HepG2 (cell line): ENCODE measurements at regions not wholly inside any gene's neighbourhood (a gene's known extent, or its start where the extent isn't known, plus 50 kb on each side); places are given as distances from the start of the nearest gene placed in this dataset.

Experiments
- ATAC-seq: fragments of 200-7000 bp; cut with Tn5 transposase; 3 replicates; pipeline ENCODE4 v1.9.1; 2020; ENCODE audit warnings: mild to moderate bottlenecking, moderate library complexity
- BruUV-seq: library from RNA; stranded (reverse); fragments of 400-500 nt; replicated peaks from 2 replicates; lab custom pipeline; 2021; lab: Mats Ljungman, UMichigan
- CTCF ChIA-PET: fragments of 300-600 bp; formaldehyde crosslinking; extraction: SDS; loops from one replicate; lab custom pipeline; 2021; ENCODE audit warnings: low total read pairs, inconsistent platforms, low intra/inter-chr PET ratio; lab: Yijun Ruan, JAX
- POLR2A ChIA-PET: fragments of 350-600 bp; sonication (Branson Sonifier 250); formaldehyde crosslinking; loops from one replicate; lab custom pipeline; 2020; ENCODE audit warnings: antibody characterized with exemption, inconsistent platforms; lab: Yijun Ruan, JAX
- DNase-seq: peaks from one replicate; pipeline ENCODE4 v3.0.0-alpha.2; 2015; ENCODE audit warnings: low spot score
- FAIRE-seq: peaks from 3 replicates; lab custom pipeline; 2011; peaks lifted over from hg19 to GRCh38; lab: Jason Lieb, UNC
- H2AFZ ChIP-seq: one replicate; pipeline ENCODE4 v1.6.1; 2011; ENCODE audit warnings: low read length, inconsistent platforms
- H3K27ac ChIP-seq: fragments of 300-600 bp; 3 replicates; pipeline ENCODE4 v1.8.0; 2011; ENCODE audit warnings: mixed run types, mild to moderate bottlenecking, mixed read lengths, low read length, inconsistent platforms; ENCODE audit not compliant: insufficient read depth; ENCODE audit errors: extremely low read length
- H3K27me3 ChIP-seq, 2 experiments: fragments of 200-600 bp in 1 of 2; 2 replicates in 1 of 2; 3 replicates in 1 of 2; pipeline versions ENCODE4 v1.6.0 to v1.8.0; 2011; ENCODE audit warnings: low read length in 2 of 2, mild to moderate bottlenecking in 2 of 2, moderate library complexity in 2 of 2, inconsistent platforms in 1 of 2; ENCODE audit not compliant: insufficient read depth in 2 of 2, control insufficient read depth in 1 of 2
- H3K36me3 ChIP-seq, 2 experiments: fragments of 200-600 bp in 1 of 2; replicated peaks in 1 of 2; 2 replicates in 1 of 2; 3 replicates in 1 of 2; pipeline versions ENCODE4 v1.5.1 to v1.8.0; 2011; ENCODE audit warnings: low read length in 2 of 2, inconsistent platforms in 1 of 2; ENCODE audit not compliant: insufficient read depth in 2 of 2, control insufficient read depth in 1 of 2
- H3K4me1 ChIP-seq: 2 replicates; pipeline ENCODE4 v1.5.1; 2012; ENCODE audit warnings: low read length, inconsistent platforms; ENCODE audit not compliant: insufficient read depth
- H3K4me2 ChIP-seq: 2 replicates; pipeline ENCODE4 v1.6.0; 2011; ENCODE audit warnings: low read depth, low read length, inconsistent platforms
- H3K4me3 ChIP-seq, 3 experiments: fragments of 200-600 bp in 1 of 3; sonication (generic), shearing (Covaris generic) in 1 of 3; replicated peaks in 1 of 3; 2 replicates each; pipeline ENCODE4 v1.5.1; 2011 to 2016; ENCODE audit warnings: low read length in 3 of 3, inconsistent platforms in 2 of 3, low read depth in 2 of 3, mild to moderate bottlenecking in 2 of 3, control low read depth in 1 of 3, mixed read lengths in 1 of 3; ENCODE audit not compliant: insufficient read depth in 1 of 3
- H3K79me2 ChIP-seq: one replicate; pipeline ENCODE4 v1.6.1; 2011; ENCODE audit warnings: low read length, inconsistent platforms; ENCODE audit not compliant: insufficient read depth
- H3K9ac ChIP-seq: 2 replicates; pipeline ENCODE4 v1.6.0; 2011; ENCODE audit warnings: mild to moderate bottlenecking, low read depth, low read length, inconsistent platforms; ENCODE audit not compliant: insufficient read depth
- H3K9me3 ChIP-seq: 2 replicates; pipeline ENCODE4 v1.5.1; 2012; ENCODE audit warnings: mild to moderate bottlenecking, low read length
- H4K20me1 ChIP-seq: 2 replicates; pipeline ENCODE4 v1.6.0; 2011; ENCODE audit warnings: inconsistent platforms, mild to moderate bottlenecking, low read length, moderate library complexity; ENCODE audit not compliant: insufficient read depth
- KAT7 ChIP-seq: IDR thresholded peaks from 2 replicates; pipeline ENCODE4 v1.6.1; 2018; ENCODE audit warnings: borderline replicate concordance, missing compliant biosample characterization
- MTF1 ChIP-seq: sonication (generic); formaldehyde crosslinking; IDR thresholded peaks from 2 replicates; pipeline ENCODE4 v1.5.0; 2020; ENCODE audit warnings: missing genetic modification reagents
- PHB2 ChIP-seq: fragments of 450-650 bp; IDR thresholded peaks from 2 replicates; pipeline ENCODE4 v1.6.1; 2018; ENCODE audit not compliant: partially characterized antibody
- TGIF2 ChIP-seq: IDR thresholded peaks from 2 replicates; pipeline ENCODE4 v1.6.1; 2016; ENCODE audit warnings: control low read depth, missing compliant biosample characterization
- ZNF777 ChIP-seq: sonication (generic); formaldehyde crosslinking; IDR thresholded peaks from 2 replicates; pipeline ENCODE4 v1.4.0; 2020; ENCODE audit warnings: missing genetic modification reagents
- WGBS: methylation state at CpG from one replicate; pipeline ENCODE4 v1.1.6; 2017; ENCODE audit warnings: low lambda C conversion rate; 5-methylcytosine and 5-hydroxymethylcytosine counted together
- in situ Hi-C: cut with HindIII; loops from 2 replicates; pipeline ENCODE4 v1.10.0; 2017; ENCODE audit warnings: low pct_unique_long_range_greater_than_20kb; ENCODE audit not compliant: extremely low pct_ligation_motif_present
- intact Hi-C: fragments of 100-400 bp; cut with micrococcal nuclease; formaldehyde crosslinking; loops from one replicate; pipeline ENCODE4 v1.10.0; 2022; ENCODE audit not compliant: unreplicated experiment
- TF ChIP-seq, protein P1 (sequence below): sonication (generic); formaldehyde crosslinking; IDR thresholded peaks from 2 replicates; pipeline ENCODE4 v1.4.0; 2020; ENCODE audit warnings: missing genetic modification reagents, borderline replicate concordance
- TF ChIP-seq, protein P2 (sequence below): sonication (generic); formaldehyde crosslinking; IDR thresholded peaks from 2 replicates; pipeline ENCODE4 v1.4.0; 2020; ENCODE audit warnings: mild to moderate bottlenecking, low read depth, missing genetic modification reagents
- TF ChIP-seq, protein P3 (sequence below): sonication (generic); formaldehyde crosslinking; conservative IDR thresholded peaks from 2 replicates; pipeline ENCODE4 v1.5.0; 2020; ENCODE audit warnings: missing genetic modification reagents
- TF ChIP-seq, protein P4 (sequence below): sonication (generic); formaldehyde crosslinking; IDR thresholded peaks from 2 replicates; pipeline ENCODE4 v1.8.0; 2023; ENCODE audit warnings: mild to moderate bottlenecking, missing genetic modification reagents
- TF ChIP-seq, protein P5 (sequence below): sonication (generic); formaldehyde crosslinking; IDR thresholded peaks from 2 replicates; pipeline ENCODE4 v1.8.0; 2022; ENCODE audit warnings: mild to moderate bottlenecking, missing genetic modification reagents
- TF ChIP-seq, protein P6 (sequence below): sonication (generic); formaldehyde crosslinking; IDR thresholded peaks from 2 replicates; pipeline ENCODE4 v1.5.0; 2020; ENCODE audit warnings: missing genetic modification reagents

DNA sequence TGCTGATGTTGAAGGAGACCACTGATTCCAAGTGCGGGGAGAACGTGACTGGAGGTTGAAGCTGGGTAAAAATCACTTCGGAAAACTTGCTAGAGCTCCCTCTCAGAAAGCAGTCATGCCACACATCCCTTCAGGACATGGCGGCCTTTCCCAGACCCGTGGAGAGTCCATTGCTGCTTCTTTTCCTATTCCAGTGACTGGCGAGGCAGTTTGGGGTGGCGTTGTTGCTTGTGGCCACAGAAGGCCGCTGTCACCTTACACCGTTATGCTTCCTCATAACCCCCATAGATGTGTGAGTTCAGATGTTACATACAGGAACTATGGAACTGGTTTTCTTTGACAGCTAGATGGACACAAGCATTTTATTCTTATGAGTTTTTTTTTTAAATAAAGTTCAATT lies 235.6 kb upstream of the POM121L12 start:
- Histone ChIP-seq H3K4me2 (no peak overlapping the region), H3K36me3 (no peaks in the 10 kb centered on the region), H3K9ac (no peak overlapping the region), H3K4me3 (no peak overlapping the region), H2AFZ (no peak overlapping the region), H3K4me1 (no peaks in the 10 kb centered on the region), H3K27me3 (no peaks in the 10 kb centered on the region), H3K27ac (no peak overlapping the region), H4K20me1 (no peaks in the 10 kb centered on the region), H3K79me2 (no peaks in the 10 kb centered on the region), H3K9me3 (peaks cover 21% of the 10 kb centered on the region; the same call in 1 of the 2 replicates)
- BruUV-seq, result no TSS peak
- ATAC-seq (no peak), FAIRE-seq (no peak), DNase-seq (no peak)
- intact Hi-C loops (no loop called here), in situ Hi-C loops (no loop called here)
- ChIA-PET POLR2A (no interaction called here), CTCF (no interaction called here)
- 0% methylated on average over 8 of the region's 9 CpGs for WGBS
- TF ChIP-seq, protein P1, sequence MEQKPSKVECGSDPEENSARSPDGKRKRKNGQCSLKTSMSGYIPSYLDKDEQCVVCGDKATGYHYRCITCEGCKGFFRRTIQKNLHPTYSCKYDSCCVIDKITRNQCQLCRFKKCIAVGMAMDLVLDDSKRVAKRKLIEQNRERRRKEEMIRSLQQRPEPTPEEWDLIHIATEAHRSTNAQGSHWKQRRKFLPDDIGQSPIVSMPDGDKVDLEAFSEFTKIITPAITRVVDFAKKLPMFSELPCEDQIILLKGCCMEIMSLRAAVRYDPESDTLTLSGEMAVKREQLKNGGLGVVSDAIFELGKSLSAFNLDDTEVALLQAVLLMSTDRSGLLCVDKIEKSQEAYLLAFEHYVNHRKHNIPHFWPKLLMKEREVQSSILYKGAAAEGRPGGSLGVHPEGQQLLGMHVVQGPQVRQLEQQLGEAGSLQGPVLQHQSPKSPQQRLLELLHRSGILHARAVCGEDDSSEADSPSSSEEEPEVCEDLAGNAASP (CRISPR knock-in tag), result no peak
- TF ChIP-seq, protein P2, sequence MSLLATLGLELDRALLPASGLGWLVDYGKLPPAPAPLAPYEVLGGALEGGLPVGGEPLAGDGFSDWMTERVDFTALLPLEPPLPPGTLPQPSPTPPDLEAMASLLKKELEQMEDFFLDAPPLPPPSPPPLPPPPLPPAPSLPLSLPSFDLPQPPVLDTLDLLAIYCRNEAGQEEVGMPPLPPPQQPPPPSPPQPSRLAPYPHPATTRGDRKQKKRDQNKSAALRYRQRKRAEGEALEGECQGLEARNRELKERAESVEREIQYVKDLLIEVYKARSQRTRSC (CRISPR knock-in tag), result no peak
- TF ChIP-seq ZNF777, result no peak
- no peak for TF ChIP-seq PHB2

DNA sequence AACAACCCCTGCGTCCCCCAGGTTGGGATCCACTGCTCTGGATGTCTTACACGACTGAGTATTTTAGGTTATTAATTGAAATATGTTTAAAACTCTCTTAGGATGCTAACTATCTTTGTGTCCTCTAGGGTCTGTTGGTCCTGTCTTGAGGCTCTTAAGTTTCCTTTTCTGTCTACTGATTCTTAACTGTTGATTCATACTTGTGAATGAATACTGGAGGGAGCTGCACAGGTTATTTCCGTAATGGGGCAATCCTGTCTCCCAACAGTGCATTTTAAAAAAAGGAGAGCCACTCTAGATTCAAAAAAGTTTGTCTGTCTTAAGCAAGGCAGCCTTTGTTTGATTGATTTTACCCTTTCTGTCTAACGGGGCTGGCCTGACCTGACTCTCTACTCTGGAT lies 237.6 kb upstream of the POM121L12 start:
- intact Hi-C loops, result no loop called here
- Histone ChIP-seq H3K4me2 (no peak overlapping the region), H3K27me3 (no peaks in the 10 kb centered on the region), H3K79me2 (no peaks in the 10 kb centered on the region), H3K9me3 (peaks cover 28% of the 10 kb centered on the region; the same call in 1 of the 2 replicates), H2AFZ (no peak overlapping the region), H3K36me3 (no peaks in the 10 kb centered on the region), H3K4me3 (no peak overlapping the region), H3K9ac (no peak overlapping the region), H4K20me1 (no peaks in the 10 kb centered on the region), H3K27ac (no peak overlapping the region), H3K4me1 (no peaks in the 10 kb centered on the region)
- in situ Hi-C loops, result no loop called here
- BruUV-seq, result no TSS peak
- ATAC-seq (no peak), DNase-seq (no peak), FAIRE-seq (no peak)
- CTCF ChIA-PET, result no interaction called here
- POLR2A ChIA-PET, result no interaction called here
- WGBS, result 7% methylated on average over 4 of the region's 4 CpGs
- TF ChIP-seq, protein P3, sequence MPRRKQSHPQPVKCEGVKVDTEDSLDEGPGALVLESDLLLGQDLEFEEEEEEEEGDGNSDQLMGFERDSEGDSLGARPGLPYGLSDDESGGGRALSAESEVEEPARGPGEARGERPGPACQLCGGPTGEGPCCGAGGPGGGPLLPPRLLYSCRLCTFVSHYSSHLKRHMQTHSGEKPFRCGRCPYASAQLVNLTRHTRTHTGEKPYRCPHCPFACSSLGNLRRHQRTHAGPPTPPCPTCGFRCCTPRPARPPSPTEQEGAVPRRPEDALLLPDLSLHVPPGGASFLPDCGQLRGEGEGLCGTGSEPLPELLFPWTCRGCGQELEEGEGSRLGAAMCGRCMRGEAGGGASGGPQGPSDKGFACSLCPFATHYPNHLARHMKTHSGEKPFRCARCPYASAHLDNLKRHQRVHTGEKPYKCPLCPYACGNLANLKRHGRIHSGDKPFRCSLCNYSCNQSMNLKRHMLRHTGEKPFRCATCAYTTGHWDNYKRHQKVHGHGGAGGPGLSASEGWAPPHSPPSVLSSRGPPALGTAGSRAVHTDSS (CRISPR knock-in tag), result no peak
- TF ChIP-seq, protein P4, sequence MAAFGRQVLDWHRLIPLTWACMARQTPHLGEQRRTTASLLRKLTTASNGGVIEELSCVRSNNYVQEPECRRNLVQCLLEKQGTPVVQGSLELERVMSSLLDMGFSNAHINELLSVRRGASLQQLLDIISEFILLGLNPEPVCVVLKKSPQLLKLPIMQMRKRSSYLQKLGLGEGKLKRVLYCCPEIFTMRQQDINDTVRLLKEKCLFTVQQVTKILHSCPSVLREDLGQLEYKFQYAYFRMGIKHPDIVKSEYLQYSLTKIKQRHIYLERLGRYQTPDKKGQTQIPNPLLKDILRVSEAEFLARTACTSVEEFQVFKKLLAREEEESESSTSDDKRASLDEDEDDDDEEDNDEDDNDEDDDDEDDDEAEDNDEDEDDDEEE (CRISPR knock-in tag), result no peak
- TF ChIP-seq TGIF2 (CRISPR knock-in tag) (no peak), KAT7 (CRISPR knock-in tag) (no peak), MTF1 (CRISPR knock-in tag) (no peak)
- TF ChIP-seq, protein P5, sequence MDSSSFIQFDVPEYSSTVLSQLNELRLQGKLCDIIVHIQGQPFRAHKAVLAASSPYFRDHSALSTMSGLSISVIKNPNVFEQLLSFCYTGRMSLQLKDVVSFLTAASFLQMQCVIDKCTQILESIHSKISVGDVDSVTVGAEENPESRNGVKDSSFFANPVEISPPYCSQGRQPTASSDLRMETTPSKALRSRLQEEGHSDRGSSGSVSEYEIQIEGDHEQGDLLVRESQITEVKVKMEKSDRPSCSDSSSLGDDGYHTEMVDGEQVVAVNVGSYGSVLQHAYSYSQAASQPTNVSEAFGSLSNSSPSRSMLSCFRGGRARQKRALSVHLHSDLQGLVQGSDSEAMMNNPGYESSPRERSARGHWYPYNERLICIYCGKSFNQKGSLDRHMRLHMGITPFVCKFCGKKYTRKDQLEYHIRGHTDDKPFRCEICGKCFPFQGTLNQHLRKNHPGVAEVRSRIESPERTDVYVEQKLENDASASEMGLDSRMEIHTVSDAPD (CRISPR knock-in tag), result no peak
- TF ChIP-seq, protein P6, sequence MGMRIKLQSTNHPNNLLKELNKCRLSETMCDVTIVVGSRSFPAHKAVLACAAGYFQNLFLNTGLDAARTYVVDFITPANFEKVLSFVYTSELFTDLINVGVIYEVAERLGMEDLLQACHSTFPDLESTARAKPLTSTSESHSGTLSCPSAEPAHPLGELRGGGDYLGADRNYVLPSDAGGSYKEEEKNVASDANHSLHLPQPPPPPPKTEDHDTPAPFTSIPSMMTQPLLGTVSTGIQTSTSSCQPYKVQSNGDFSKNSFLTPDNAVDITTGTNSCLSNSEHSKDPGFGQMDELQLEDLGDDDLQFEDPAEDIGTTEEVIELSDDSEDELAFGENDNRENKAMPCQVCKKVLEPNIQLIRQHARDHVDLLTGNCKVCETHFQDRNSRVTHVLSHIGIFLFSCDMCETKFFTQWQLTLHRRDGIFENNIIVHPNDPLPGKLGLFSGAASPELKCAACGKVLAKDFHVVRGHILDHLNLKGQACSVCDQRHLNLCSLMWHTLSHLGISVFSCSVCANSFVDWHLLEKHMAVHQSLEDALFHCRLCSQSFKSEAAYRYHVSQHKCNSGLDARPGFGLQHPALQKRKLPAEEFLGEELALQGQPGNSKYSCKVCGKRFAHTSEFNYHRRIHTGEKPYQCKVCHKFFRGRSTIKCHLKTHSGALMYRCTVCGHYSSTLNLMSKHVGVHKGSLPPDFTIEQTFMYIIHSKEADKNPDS (CRISPR knock-in tag), result no peak
